H1 (cell line): ENCODE measurements at regions not wholly inside any gene's neighbourhood (a gene's known extent, or its start where the extent isn't known, plus 50 kb on each side); places are given as distances from the start of the nearest gene placed in this dataset.

Experiments used
- POLR2AphosphoS5 ChIP-seq: IDR thresholded peaks from 2 replicates; pipeline ENCODE4 v1.6.1; 2011; ENCODE audit warnings: low read depth, low read length
- TF ChIP-seq, protein P1 (sequence below): IDR thresholded peaks from 2 replicates; pipeline ENCODE4 v1.6.1; 2011; ENCODE audit warnings: low read length, improper control_type of control experiment

DNA sequence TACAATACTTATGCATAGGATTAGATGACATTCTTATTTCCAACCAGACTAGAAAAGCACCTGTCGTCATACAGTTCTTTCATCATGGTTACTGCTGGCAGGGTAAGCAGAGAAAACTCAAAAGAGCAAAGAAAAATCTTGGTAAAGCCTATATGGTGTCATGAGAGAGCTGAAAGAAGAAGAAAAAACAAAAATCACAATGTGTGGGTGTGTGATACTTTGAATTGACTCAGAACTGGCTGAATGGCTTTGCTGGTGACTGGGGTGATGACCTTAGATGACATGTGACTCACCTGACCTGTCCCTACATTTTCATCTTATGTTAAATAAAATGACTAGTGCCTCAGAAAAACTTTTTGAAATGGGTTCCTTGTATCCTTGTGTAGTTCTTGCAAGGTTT is 278.1 kb upstream of the LMO3 start (continued):
- TF ChIP-seq, protein P1, sequence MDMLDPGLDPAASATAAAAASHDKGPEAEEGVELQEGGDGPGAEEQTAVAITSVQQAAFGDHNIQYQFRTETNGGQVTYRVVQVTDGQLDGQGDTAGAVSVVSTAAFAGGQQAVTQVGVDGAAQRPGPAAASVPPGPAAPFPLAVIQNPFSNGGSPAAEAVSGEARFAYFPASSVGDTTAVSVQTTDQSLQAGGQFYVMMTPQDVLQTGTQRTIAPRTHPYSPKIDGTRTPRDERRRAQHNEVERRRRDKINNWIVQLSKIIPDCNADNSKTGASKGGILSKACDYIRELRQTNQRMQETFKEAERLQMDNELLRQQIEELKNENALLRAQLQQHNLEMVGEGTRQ, result no peak
- no peak for TF ChIP-seq POLR2AphosphoS5
